Mesothelial cell of epicardium (in vitro differentiated cells): ENCODE measurements at regions not wholly inside any gene's neighbourhood (a gene's known extent, or its start where the extent isn't known, plus 50 kb on each side); places are given as distances from the start of the nearest gene placed in this dataset.

Experiments used
- DNase-seq, 2 experiments: peaks; one replicate each; pipeline ENCODE4 v3.0.0; 2021; ENCODE audit warnings: low spot score in 2 of 2; ENCODE audit not compliant: unreplicated experiment in 2 of 2
- H3K27ac Mint-ChIP-seq: 2 replicates; pipeline ENCODE4 v1.8.0; 2021; ENCODE audit warnings: mixed read lengths
- H3K27me3 Mint-ChIP-seq: 2 replicates; pipeline ENCODE4 v1.8.0; 2021; ENCODE audit warnings: low read depth, mixed read lengths
- H3K36me3 Mint-ChIP-seq: 2 replicates; pipeline ENCODE4 v1.8.0; 2021; ENCODE audit warnings: mixed read lengths
- H3K4me1 Mint-ChIP-seq: 2 replicates; pipeline ENCODE4 v1.8.0; 2021; ENCODE audit warnings: mixed read lengths
- H3K4me3 Mint-ChIP-seq: 2 replicates; pipeline ENCODE4 v1.8.0; 2021; ENCODE audit warnings: mild to moderate bottlenecking, moderate library complexity, mixed read lengths
- H3K9me3 Mint-ChIP-seq: 2 replicates; pipeline ENCODE4 v1.8.0; 2021; ENCODE audit warnings: mixed read lengths
- TF ChIP-seq, protein P1 (sequence below): fragments of 200-600 bp; sonication (generic); IDR thresholded peaks from one replicate; pipeline ENCODE4 v1.5.0; 2021; ENCODE audit warnings: antibody characterized with exemption; ENCODE audit not compliant: unreplicated experiment

DNA sequence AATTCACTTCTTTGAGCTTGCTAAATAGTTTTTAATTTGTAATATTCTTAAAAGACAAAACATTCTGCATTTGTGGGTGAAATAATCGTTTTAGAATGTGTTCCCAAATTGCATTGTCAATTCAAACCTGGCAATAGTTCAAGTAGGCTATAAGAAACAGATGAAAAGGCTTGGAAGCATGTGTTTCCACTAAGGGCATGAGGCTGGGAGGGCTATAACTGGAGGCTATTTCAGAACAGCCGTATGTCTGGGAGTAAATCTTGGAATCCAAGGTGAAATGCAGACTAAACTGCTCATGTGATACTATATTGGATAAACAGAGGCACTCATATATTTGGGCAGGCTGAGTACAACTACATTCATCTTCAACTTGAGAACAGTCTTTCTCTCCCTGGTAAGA, 117.4 kb upstream of the GRPR start:
- TF ChIP-seq, protein P1, sequence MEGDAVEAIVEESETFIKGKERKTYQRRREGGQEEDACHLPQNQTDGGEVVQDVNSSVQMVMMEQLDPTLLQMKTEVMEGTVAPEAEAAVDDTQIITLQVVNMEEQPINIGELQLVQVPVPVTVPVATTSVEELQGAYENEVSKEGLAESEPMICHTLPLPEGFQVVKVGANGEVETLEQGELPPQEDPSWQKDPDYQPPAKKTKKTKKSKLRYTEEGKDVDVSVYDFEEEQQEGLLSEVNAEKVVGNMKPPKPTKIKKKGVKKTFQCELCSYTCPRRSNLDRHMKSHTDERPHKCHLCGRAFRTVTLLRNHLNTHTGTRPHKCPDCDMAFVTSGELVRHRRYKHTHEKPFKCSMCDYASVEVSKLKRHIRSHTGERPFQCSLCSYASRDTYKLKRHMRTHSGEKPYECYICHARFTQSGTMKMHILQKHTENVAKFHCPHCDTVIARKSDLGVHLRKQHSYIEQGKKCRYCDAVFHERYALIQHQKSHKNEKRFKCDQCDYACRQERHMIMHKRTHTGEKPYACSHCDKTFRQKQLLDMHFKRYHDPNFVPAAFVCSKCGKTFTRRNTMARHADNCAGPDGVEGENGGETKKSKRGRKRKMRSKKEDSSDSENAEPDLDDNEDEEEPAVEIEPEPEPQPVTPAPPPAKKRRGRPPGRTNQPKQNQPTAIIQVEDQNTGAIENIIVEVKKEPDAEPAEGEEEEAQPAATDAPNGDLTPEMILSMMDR, result no peak
- peaks cover 15% of the 10 kb centered on the region for H3K9me3 Mint-ChIP-seq
- DNase-seq, result no peak
- H3K4me3 Mint-ChIP-seq, result no peak overlapping the region
- H3K36me3 Mint-ChIP-seq, result no peaks in the 10 kb centered on the region
- peaks cover 18% of the 10 kb centered on the region for H3K4me1 Mint-ChIP-seq
- no peaks in the 10 kb centered on the region for H3K27me3 Mint-ChIP-seq
- H3K27ac Mint-ChIP-seq, result no peak overlapping the region

DNA sequence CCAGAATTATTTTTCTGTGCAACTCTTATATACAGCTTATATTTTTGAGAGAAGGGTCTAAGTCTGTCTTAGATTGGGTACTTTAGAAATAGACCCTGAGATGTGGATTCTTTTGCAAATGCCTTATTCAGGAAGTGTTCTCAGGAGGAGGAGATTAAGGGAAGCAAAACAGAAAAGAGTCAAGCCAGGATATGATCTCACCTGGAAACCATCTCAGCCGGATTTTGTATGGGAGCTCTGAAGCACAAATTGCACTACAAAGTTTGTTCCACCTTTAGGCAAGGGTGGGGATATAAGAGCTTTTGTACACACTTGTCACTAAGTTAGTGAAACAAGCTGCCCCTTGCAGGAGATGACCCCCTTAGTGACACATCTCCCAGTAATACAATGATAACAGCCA, 121.2 kb upstream of the GRPR start:
- TF ChIP-seq, protein P1, result no peak
- no peak overlapping the region for H3K4me3 Mint-ChIP-seq
- no peaks in the 10 kb centered on the region for H3K36me3 Mint-ChIP-seq
- no peak overlapping the region for H3K27ac Mint-ChIP-seq
- peaks cover 8% of the 10 kb centered on the region for H3K4me1 Mint-ChIP-seq
- DNase-seq, result no peak
- H3K27me3 Mint-ChIP-seq, result no peaks in the 10 kb centered on the region
- peaks cover 19% of the 10 kb centered on the region for H3K9me3 Mint-ChIP-seq

GRCh38 chrX:15998350-15998749, 125.0 kb upstream of the GRPR start:
- no peaks in the 10 kb centered on the region for H3K27me3 Mint-ChIP-seq
- H3K4me3 Mint-ChIP-seq, result no peak overlapping the region
- TF ChIP-seq, protein P1, result no peak
- H3K9me3 Mint-ChIP-seq, result peaks cover 35% of the 10 kb centered on the region
- no peaks in the 10 kb centered on the region for H3K36me3 Mint-ChIP-seq
- H3K27ac Mint-ChIP-seq, result no peak overlapping the region
- DNase-seq, result no peak
- no peaks in the 10 kb centered on the region for H3K4me1 Mint-ChIP-seq

DNA sequence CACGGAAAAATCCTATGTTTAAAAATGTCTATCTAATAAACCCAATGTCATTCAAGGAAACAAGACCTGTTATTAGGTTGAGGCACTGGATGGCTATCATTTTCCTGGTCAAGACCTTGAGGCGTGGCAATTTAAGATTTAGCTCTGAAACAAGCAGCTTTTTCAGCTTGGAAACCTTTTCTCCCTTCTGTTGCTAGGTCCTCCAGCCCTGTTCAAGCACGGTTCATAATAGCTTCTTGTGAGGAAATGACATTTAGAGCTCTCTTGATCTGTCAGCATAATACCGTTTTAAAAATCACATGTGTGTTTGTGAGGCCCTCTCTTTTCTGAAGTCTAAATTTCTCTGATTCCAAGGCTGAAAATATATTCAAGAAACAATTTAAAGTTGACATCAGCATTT, 133.6 kb upstream of the GRPR start:
- TF ChIP-seq, protein P1, result no peak

GRCh38 chrX:15988661-15989603, 134.3 kb upstream of the AP1S2 start:
- TF ChIP-seq, protein P1, result no peak
- Mint-ChIP-seq H3K27me3 (no peaks in the 10 kb centered on the region), H3K4me1 (peaks cover 4% of the 10 kb centered on the region), H3K9me3 (peaks cover 11% of the 10 kb centered on the region), H3K27ac (no peak overlapping the region), H3K36me3 (no peaks in the 10 kb centered on the region), H3K4me3 (no peak overlapping the region)
- DNase-seq, result no peak

More for the DNA sequence above, 133.6 kb upstream of the GRPR start:
- H3K4me1 Mint-ChIP-seq, result peaks cover 4% of the 10 kb centered on the region
- H3K27me3 Mint-ChIP-seq, result no peaks in the 10 kb centered on the region
- no peak for DNase-seq
- H3K9me3 Mint-ChIP-seq, result peaks cover 16% of the 10 kb centered on the region
- no peak overlapping the region for H3K4me3 Mint-ChIP-seq
- no peak overlapping the region for H3K27ac Mint-ChIP-seq
- H3K36me3 Mint-ChIP-seq, result no peaks in the 10 kb centered on the region
